ENCODE measurements at regions not wholly inside any gene's neighbourhood (a gene's known extent, or its start where the extent isn't known, plus 50 kb on each side); places are given as distances from the start of the nearest gene placed in this dataset.
A peak's percentile ranks its signal among the peaks of the same experiment; 100 is the strongest.
"Not testable (repeated sequence)": the region's sequence is repeated elsewhere in the genome, so short reads cannot be mapped to it uniquely, and the experiment has no call there.

- Mint-ChIP-seq H3K27me3 (peaks cover 5% of the 10 kb centered on the region), H3K36me3 (no peaks in the 10 kb centered on the region), H3K4me1 (ENCODE audit: unreplicated experiment) (peaks cover 5% of the 10 kb centered on the region), H3K4me3 (no peak overlapping the region), H3K9me3 (peaks cover 12% of the 10 kb centered on the region), H3K27ac (peak overlapping the region; percentile 8)
- no peak for TF ChIP-seq CTCF (conservative IDR thresholded peaks at IDR 0.05)
- no peak for DNase-seq (ENCODE audit: extremely low spot score, unreplicated experiment)
These were observed 187.3 kb downstream of the VAPA start for GRCh38 chr18:10100941-10101701.

DNA sequence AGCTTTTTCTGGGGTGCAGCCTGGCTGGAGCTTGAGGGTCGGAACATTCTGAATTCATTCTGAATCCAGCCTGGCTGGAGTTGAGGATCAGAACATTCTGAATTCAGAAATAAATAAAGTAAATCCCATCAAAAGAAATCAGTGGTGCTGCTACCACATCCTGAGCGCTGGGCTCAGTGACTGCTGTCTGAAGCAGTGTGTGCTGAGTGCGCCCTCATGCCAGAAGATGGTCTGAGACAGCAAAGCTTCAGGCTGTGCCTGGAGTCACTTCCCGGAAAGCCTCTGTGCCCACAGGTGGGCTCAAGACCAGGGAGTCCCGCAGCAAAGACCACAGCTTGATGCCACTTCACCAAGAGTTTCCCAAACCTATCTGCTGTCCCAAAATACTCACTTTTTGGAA, 187.9 kb downstream of the VAPA start:
- DNase-seq (ENCODE audit: extremely low spot score, unreplicated experiment) = no peak
- Mint-ChIP-seq H3K36me3 (no peaks in the 10 kb centered on the region), H3K4me1 (ENCODE audit: unreplicated experiment) (peaks cover 5% of the 10 kb centered on the region), H3K9me3 (peaks cover 13% of the 10 kb centered on the region), H3K27me3 (peaks cover 5% of the 10 kb centered on the region), H3K4me3 (no peak overlapping the region), H3K27ac (peak overlapping the region; percentile 8)
- no peak for TF ChIP-seq CTCF (conservative IDR thresholded peaks at IDR 0.05)

- H3K27ac Mint-ChIP-seq = not testable (repeated sequence)
These were observed 191.3 kb downstream of the VAPA start for GRCh38 chr18:10105118-10105517.

DNA sequence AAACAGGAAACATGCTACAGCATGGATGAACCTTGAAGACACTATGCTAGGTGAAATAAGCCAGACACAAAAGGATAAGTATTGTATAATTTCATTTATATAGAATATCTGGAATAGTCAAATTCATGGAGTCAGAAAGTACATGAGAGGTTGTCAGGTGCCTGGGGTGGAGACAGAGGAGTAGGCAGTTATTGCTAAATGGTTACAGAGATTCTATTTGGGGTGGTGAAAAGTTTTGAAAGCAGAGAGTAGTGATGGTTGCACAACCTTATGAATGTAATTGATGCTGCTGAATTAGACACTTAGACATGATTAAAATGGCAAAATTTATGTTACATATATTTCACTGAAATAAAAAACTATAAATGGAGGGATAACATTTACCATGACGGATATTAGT, 197.4 kb downstream of the VAPA start:
- no peak for TF ChIP-seq CTCF (conservative IDR thresholded peaks at IDR 0.05)
- no peak overlapping the region for H3K4me3 Mint-ChIP-seq
- no peak overlapping the region for H3K27ac Mint-ChIP-seq
- peaks cover 37% of the 10 kb centered on the region for H3K4me1 Mint-ChIP-seq (ENCODE audit: unreplicated experiment)
- H3K9me3 Mint-ChIP-seq = peaks cover 12% of the 10 kb centered on the region
- no peak for DNase-seq (ENCODE audit: extremely low spot score, unreplicated experiment)
- H3K36me3 Mint-ChIP-seq = no peaks in the 10 kb centered on the region
- H3K27me3 Mint-ChIP-seq = no peaks in the 10 kb centered on the region

More at GRCh38 chr18:10105118-10105517, 191.3 kb downstream of the VAPA start:
- not testable (repeated sequence) for H3K36me3 Mint-ChIP-seq; H3K4me1 Mint-ChIP-seq (ENCODE audit: unreplicated experiment); DNase-seq (ENCODE audit: extremely low spot score, unreplicated experiment); H3K4me3 Mint-ChIP-seq; H3K27me3 Mint-ChIP-seq
- peaks cover 25% of the 10 kb centered on the region for H3K9me3 Mint-ChIP-seq

GRCh38 chr18:10111944-10112343, 198.1 kb downstream of the VAPA start:
- H3K27me3 Mint-ChIP-seq = no peaks in the 10 kb centered on the region
- no peaks in the 10 kb centered on the region for H3K36me3 Mint-ChIP-seq
- H3K4me3 Mint-ChIP-seq = no peak overlapping the region
- no peak overlapping the region for H3K27ac Mint-ChIP-seq
- no peak for DNase-seq (ENCODE audit: extremely low spot score, unreplicated experiment)
- peaks cover 9% of the 10 kb centered on the region for H3K9me3 Mint-ChIP-seq
- no peak for TF ChIP-seq CTCF (conservative IDR thresholded peaks at IDR 0.05)
- H3K4me1 Mint-ChIP-seq (ENCODE audit: unreplicated experiment) = peaks cover 39% of the 10 kb centered on the region

GRCh38 chr18:10113121-10114022, 199.6 kb downstream of the VAPA start:
- TF ChIP-seq CTCF (conservative IDR thresholded peaks at IDR 0.05) = no peak
- Mint-ChIP-seq H3K27me3 (no peaks in the 10 kb centered on the region), H3K4me3 (peak overlapping the region; percentile 30), H3K36me3 (peaks cover 1% of the 10 kb centered on the region), H3K4me1 (ENCODE audit: unreplicated experiment) (peaks cover 41% of the 10 kb centered on the region), H3K27ac (peak overlapping the region; percentile 56), H3K9me3 (peaks cover 10% of the 10 kb centered on the region)
- DNase-seq (ENCODE audit: extremely low spot score, unreplicated experiment) = no peak

Measured in type B pancreatic cell (in vitro differentiated cells).